ENCODE measurements at regions not wholly inside any gene's neighbourhood (a gene's known extent, or its start where the extent isn't known, plus 50 kb on each side); places are given as distances from the start of the nearest gene placed in this dataset.
"Not testable (repeated sequence)": the region's sequence is repeated elsewhere in the genome, so short reads cannot be mapped to it uniquely, and the experiment has no call there.

DNA sequence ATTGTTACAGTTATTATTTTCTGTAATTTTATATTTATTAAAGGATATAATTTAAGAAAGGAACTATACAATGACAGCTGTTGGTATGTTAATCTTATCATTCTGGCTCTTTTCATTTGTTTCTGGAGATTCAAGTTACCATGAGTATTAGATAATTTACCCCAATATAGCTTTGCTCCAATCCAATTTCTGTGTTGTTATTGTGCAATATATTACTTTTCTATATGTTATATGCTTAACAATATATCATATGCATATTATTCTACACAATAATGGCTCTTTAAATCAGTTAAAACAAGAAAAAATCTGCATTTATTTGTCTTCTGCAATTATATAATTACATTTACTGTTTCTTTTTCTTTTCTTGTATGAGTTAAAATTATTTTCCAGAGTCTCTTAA, 1650.9 kb downstream of the BRINP3 start:
- H3K4me3 ChIP-seq (ENCODE audit: low read length): no peak overlapping the region
- no peak for DNase-seq (ENCODE audit: low read depth, low spot score)

DNA sequence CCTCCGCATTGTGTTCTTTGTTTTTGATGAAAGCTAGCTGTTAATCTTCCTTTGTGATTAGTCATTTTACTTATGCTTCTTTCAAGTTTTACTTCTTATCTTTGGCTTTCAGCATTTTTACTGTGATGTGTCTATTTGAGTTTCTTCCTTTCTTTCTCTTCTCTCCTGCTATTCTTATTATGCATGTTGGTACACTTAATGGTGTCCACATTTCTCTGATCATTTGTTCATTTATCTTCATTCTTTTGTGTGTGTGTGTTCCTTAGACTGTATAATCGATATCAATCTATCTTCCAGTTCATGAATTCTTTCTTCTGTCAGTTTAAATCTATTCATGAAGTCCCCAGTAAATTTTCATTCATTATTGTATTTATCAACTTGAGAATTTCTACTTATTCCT, 1650.3 kb downstream of the BRINP3 start:
- no peak overlapping the region for H3K4me3 ChIP-seq (ENCODE audit: low read length)
- DNase-seq (ENCODE audit: low read depth, low spot score): no peak

DNA sequence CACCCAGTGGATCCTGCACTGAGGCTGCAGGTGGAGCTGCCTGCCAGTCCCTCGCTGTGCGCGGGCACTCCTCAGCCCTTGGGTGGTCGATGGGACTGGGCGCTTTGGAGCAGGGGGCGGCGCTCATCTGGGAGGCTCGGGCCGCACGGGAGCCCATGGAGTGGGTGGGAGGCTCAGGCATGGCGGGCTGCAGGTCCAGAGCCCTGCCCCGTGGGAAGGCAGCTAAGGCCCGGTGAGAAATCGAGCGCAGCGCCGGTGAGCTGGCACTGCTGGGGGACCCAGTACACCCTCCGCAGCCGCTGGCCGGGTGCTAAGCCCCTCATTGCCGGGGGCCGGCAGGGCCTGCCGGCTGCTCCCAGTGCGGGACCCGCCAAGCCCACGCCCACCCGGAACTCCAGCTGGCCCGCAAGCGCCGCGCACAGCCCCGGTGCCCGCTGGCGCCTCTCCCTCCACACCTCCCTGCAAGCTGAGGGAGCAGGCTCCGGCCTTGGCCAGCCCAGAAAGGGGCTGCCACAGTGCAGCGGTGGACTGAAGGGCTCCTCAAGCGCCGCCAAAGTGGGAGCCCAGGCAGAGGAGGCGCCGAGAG, 1636.5 kb downstream of the BRINP3 start:
- not testable (repeated sequence) for DNase-seq (ENCODE audit: low read depth, low spot score); H3K4me3 ChIP-seq (ENCODE audit: low read length)

DNA sequence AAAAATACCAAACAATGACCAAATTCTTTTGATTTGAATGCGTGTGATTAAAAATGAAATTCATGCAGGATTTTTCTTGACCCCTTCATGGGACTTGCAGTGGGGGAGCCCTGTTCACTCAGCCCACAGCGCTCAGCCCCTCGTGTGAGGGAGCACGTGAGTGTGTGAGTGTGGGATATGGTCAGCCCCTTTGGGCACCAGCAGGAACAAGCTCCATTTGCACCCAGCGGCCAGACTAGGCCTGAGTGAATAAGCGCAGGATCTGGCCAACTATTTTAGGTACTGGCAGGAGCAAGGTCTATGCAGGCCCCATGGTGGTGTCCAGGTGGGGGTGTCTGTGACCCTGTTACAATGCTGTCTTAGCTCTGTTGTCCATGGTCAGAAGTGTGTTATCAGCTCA, 1631.2 kb downstream of the BRINP3 start:
- no peak for DNase-seq (ENCODE audit: low read depth, low spot score)
- no peak overlapping the region for H3K4me3 ChIP-seq (ENCODE audit: low read length)

DNA sequence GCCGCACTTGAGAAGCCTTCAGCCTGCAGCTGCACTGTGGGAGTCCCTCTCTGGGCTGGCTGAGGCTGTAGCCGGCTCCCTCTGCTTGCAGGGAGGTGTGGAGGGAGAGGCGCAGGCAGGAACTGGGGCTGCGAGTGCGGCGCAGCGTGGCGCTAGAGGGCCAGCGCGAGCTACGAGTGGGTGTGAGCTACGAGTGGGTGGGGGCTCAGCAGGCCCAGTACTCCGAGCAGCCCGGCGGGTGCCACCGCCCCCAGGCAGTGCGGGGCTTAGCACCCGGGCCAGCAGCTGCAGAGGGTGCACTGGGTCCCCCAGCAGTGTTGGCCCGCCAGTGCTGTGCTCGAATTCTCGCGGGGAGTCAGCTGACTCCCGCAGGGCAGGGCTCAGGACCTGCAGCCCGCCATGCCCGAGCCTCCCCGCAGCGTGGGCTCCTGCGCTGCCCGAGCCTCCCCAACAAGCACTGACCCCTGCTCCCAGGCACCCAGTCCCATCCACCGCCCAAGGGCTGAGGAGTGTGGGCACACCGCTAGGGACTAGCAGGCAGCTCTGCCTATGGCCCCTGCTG, 1620.1 kb downstream of the BRINP3 start:
- no peak for DNase-seq (ENCODE audit: low read depth, low spot score)
- H3K4me3 ChIP-seq (ENCODE audit: low read length): no peak overlapping the region

DNA sequence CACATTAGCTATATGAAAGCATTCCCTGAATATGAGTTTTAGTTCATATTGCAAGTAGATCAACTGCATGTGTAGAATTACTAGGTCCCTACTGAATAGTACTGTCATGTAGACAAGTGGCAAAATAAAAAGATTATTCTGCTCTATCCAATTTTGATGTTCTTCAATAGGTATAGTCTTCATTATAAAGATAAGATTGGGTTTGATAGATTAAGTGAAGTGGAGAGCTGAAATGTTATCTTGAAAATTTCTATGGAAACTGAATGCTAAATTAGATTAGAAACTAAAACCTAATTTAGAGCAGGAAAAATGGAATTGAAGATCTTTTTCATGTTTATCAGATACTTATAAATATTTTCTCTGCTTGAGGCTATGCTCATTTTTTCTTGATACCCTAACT, 1610.0 kb downstream of the BRINP3 start:
- H3K4me3 ChIP-seq (ENCODE audit: low read length): no peak overlapping the region
- no peak for DNase-seq (ENCODE audit: low read depth, low spot score)

DNA sequence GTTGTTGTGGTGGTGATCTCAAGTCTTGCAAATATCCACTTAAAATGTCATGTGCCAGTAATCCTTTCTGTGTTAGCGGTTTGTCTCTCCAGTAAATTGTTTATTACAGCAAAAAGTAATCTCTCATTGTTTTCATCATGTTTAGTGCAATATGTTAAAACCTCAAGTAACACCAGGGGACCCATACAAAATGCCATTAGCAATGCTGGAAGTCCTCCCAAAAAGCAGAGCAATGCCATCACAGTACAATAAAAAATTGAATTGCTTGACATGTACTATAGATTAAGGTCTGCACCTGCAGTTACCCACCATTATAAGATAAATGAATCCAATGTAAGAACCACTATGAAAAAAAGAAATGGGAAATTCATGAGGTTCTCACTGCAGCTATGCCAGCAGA, 1606.5 kb downstream of the BRINP3 start:
- DNase-seq (ENCODE audit: low read depth, low spot score): no peak

DNA sequence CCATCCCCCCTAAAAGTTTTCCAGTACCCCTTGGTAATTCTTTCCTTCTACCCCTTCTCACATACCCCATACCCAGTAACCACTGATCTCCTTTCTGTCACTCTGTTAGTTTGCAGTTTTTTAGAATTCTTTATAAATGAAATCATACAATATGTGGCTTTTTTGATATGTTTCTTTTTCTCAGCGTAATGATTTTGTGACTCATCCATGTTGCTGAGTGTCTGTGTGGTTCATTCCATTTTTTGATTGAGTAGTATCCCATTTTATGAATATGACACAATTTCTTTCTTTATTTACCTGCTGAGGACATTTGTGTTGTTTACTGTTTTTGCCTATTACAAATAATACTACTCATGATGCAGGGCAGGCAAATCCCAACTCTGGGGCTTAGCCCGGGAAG, 1605.3 kb downstream of the BRINP3 start:
- no peak overlapping the region for H3K4me3 ChIP-seq (ENCODE audit: low read length)
- DNase-seq (ENCODE audit: low read depth, low spot score): no peak

More for the DNA sequence above, 1606.5 kb downstream of the BRINP3 start:
- no peak overlapping the region for H3K4me3 ChIP-seq (ENCODE audit: low read length)

DNA sequence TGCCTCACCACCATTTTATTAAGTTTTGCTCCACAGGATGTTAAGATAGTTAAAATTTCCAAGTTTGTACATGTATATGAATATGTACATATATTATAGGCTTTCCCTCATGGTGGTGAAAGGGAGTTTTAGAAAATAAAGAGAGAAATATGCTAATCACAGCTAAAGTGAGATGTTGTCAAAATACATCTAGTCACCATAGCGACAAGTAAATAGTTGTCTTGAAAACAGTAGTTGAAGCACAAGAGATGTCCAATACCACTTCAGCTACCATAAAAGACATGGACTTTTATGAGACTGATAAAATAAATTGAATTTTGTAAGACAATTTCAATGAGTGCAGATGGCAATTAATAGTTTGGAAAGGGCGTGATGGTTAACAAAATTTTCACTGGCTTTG, 1600.0 kb downstream of the BRINP3 start:
- no peak for DNase-seq (ENCODE audit: low read depth, low spot score)
- no peak overlapping the region for H3K4me3 ChIP-seq (ENCODE audit: low read length)

DNA sequence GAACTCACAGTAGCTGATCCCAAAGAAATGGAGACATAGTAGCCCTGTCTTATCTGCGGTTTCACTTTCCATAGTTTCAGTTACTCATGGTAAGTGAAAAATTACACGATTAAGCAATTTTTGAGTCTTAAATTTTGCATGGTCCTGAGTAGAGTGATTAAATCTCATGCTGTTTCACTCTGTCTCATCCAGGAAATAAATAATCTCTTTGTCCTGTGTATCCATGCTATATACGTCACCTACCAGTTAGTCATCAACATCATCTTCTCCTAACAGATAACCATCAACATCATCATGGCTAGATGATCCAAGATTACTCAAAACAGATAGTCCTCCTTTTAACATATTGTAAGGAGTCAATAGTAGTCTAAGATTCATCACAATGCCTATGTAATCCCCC, 1589.3 kb downstream of the BRINP3 start:
- no peak overlapping the region for H3K4me3 ChIP-seq (ENCODE audit: low read length)
- DNase-seq (ENCODE audit: low read depth, low spot score): no peak

DNA sequence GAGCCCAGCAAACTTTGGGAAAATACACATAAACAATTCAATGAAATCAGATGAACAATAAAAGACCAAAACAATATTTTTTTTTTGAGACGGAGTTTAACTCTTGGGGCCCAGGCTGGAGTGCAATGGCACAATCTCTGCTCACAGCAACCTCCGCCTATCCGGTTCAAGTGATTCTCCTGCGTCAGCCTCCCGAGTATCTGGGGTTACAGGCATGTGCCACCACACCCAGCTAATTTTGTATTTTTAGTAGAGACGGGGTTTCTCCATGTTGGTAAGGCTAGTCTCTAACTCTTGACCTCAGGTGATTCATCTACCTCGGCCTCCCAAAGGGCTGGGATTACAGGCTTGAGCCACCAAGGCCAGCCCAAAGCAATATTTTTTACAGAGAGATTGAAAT, 1588.5 kb downstream of the BRINP3 start:
- DNase-seq (ENCODE audit: low read depth, low spot score): no peak
- H3K4me3 ChIP-seq (ENCODE audit: low read length): no peak overlapping the region

DNA sequence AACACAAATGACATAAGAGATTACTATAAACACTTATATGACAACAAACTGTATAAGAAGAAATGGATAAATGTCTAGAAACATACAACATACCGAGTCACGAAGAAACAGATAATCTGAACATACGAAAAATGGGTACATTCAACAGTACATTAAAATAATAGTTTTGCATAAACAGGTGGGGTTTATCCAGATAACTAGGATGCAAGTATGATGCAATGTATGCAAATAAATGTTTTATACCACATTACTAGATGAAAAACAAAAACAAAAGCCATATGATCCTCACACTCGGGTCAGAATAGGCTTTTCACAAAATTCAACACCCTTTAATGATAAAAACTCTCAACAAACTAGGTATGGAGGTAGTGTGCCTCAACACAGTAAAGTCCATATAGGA, 1585.7 kb downstream of the BRINP3 start:
- no peak overlapping the region for H3K4me3 ChIP-seq (ENCODE audit: low read length)
- no peak for DNase-seq (ENCODE audit: low read depth, low spot score)

DNA sequence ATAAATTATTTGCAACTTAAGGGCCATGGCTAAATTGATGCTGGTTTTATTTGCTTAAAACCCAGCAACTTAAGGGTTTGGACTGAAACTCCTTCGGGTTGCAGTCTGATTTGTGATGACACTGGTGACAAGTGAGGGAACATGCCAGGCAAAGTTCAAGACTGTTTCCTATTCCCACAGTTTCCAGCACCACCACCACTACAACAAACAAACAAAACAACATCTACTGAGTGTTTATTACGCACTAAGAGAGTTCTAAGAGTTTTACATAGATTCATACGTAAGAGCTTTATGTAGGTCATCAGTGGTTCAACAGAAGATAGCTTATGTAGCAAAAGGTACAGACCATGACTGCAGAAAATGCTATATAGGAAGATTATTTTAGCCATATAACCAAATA, 1582.1 kb downstream of the BRINP3 start:
- H3K4me3 ChIP-seq (ENCODE audit: low read length): no peak overlapping the region
- no peak for DNase-seq (ENCODE audit: low read depth, low spot score)

DNA sequence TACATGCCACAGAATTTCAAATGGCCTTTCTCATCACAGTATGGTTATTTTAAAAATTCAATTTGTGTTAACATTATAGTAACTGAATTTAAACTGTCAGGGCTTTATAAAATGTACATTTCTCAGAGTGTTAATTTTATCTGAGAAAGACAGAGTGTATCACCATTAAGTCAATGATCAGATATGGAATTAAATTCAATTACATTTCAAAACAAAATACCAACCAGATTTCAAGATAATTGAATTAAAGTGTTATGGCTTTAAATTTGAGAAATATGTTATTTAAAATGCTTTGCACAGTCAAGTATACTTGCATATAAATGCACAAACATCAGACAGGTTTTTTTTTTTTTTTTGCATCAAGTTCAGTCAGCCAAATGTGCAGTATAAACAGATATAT, 1574.4 kb downstream of the BRINP3 start:
- no peak for DNase-seq (ENCODE audit: low read depth, low spot score)

DNA sequence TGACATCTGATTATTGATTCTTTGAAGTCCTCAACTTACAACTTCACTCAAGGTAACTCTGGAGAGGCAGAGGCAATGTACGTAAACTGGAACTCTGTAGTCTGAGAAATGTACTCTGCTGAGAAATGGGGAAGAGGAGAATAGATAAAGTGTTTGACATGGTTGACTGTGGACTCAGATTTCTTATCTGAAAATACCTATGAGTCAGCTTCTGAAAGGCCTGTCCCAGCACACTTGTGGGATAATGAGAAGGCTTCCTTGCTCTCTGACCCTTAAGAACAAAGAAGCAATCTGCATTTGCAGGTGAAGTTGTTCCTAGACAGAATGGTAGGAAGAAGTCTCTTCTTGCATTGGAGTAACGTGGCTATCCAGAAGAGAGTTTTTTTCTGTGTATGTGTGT, 1573.5 kb downstream of the BRINP3 start:
- H3K4me3 ChIP-seq (ENCODE audit: low read length): no peak overlapping the region
- DNase-seq (ENCODE audit: low read depth, low spot score): no peak

More for the DNA sequence above, 1574.4 kb downstream of the BRINP3 start:
- H3K4me3 ChIP-seq (ENCODE audit: low read length): no peak overlapping the region

DNA sequence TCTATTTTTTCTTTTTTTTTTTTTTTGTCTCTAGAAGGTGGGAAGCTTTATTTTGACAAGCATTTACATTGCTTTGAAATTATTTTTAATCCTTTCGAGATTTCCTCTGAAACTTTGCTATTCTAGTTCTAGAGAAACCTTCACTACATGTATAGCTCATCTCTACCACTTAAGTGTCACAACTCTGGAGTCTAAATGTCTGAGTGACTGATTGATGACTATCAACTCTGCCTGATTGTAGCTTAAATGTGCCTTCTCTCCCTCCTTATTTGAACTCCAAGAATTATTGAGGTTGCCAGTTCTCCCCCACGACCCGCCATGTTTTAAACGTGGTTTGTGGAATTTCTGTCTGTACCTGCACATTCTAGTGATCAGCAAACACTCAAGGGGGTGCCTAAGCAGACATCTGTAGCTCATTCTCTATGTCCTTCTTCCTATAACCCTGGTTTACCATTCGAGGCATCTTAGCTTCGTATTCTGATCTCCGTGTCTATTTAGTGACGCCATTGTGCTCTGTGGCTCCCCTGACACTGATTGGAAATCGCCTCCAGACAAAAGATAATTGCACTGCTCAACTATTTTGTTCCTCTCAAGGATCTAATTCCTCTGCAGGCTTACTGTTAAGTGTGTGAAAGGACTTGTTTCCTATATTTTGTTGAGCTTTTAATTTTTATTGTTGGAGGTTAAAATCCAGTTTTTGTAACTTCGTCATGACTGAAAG, 1570.6 kb downstream of the BRINP3 start:
- H3K4me3 ChIP-seq (ENCODE audit: low read length): no peak overlapping the region
- DNase-seq (ENCODE audit: low read depth, low spot score): no peak

DNA sequence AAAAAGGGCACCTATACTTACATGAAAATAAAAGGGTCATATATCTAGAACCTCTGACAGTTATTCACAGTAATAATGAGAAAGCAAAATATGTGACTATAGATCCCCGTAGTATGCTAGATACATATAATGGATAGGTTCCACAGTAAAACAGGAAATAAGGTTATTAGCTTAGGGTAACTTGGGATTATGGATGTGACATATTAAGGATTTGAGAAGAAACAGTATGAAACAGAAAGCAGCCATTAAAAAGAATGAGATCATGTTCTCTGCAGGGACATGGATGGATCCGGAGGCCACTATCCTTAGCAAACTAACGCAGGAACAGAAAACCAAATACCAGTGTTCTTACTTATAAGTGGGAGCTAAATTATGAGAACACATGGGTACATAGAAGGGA, 1547.3 kb downstream of the BRINP3 start:
- DNase-seq (ENCODE audit: low read depth, low spot score): no peak
- no peak overlapping the region for H3K4me3 ChIP-seq (ENCODE audit: low read length)

DNA sequence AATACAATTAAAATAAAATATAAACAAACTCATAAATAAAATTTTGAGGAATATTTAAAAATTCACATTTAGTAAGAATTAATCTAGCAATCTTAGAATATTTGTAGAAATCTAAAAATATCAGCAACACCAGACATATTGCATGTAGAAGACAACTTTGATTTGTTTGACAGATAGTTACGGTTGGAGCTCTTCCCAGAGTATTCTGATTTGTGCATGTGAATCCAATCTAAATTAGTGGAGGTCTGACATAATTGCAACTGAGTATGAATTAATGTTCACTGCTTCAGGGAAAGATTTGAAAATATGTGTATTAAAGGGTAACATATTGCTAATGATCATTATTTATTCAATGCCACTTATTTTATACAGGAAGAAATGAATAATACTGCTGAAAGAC, 1546.2 kb downstream of the BRINP3 start:
- no peak overlapping the region for H3K4me3 ChIP-seq (ENCODE audit: low read length)
- DNase-seq (ENCODE audit: low read depth, low spot score): no peak

DNA sequence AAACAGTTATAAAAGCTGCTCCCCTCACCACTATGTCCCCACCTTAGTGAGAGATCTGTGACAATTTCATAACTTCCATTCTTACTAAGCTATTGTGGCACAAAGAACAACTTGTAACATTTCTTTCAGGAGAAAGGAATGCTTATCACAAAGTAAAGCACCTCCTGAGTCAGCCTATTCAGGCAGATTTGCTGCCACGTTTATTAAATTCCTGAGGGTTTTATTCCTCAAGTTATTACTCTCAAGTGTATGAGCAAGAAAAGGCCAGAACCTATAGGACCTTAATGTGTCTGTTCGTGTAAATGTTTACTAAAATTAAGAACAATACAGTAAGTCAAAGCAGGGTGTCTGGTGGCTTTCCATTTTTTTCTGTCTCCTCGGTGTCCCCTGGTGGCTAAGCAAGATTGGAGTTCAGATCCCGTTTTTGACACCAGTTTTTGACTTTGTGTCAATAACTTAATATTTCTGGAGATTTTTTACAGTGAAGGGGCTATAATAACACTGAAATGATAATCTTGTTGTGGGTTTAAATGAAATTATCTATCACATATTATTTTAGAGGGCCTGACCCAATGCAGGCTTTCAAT, 1539.6 kb downstream of the BRINP3 start:
- DNase-seq (ENCODE audit: low read depth, low spot score): no peak
- H3K4me3 ChIP-seq (ENCODE audit: low read length): no peak overlapping the region

DNA sequence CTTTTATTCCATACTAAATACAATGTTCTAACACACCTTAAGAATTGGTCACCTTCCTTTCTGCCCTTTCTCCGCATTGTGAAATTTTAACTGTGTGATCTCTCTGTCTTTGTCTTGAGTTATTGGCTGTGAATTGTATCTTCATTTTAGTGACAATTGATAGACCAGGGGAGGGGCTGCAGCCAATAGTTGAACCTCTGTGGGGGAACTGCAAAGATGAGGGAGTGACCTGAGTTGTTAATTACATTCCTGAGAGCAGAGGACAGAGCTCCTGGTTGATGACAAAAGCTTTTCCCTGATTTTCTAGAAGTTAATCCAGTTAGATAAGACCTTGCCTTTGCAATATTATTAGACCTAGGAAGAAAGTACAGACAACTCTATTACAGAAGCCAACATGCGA, 1535.7 kb downstream of the BRINP3 start:
- H3K4me3 ChIP-seq (ENCODE audit: low read length): no peak overlapping the region
- DNase-seq (ENCODE audit: low read depth, low spot score): no peak

DNA sequence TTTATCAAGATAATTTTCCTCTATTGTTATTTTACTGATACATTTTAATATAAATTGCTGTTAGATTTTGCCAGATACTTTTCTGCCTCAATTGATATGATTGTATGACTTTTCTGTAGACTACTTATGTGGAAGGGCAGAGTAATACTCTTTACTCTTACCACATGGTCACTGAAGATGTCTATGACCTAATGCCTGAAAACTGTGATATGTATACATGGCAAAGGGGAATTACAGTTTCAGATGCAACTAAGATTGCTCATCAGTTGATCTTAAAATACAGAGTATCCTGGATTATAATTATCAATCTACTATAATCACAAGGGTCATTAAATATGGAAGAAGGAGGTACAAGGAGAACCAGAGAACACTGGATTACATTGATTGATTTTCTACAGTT, 1528.0 kb downstream of the BRINP3 start:
- no peak for DNase-seq (ENCODE audit: low read depth, low spot score)
- no peak overlapping the region for H3K4me3 ChIP-seq (ENCODE audit: low read length)
